NCI-H524 (cell line): ENCODE measurements at regions not wholly inside any gene's neighbourhood (a gene's known extent, or its start where the extent isn't known, plus 50 kb on each side); places are given as distances from the start of the nearest gene placed in this dataset.
"Not testable (repeated sequence)": the region's sequence is repeated elsewhere in the genome, so short reads cannot be mapped to it uniquely, and the experiment has no call there.

Experiments used
- DNase-seq, 2 experiments: peaks; one replicate each; lab custom pipeline; 2025; lab: John Stamatoyannopoulos, UW

- not testable (repeated sequence) for DNase-seq
Observed at GRCh38 chr11:135011313-135011712, 599.3 kb upstream of the B3GAT1 start.

GRCh38 chr11:135009125-135009524 is 597.1 kb upstream of the B3GAT1 start:
- no peak for DNase-seq

GRCh38 chr11:135008412-135008811 is 596.4 kb upstream of the B3GAT1 start:
- DNase-seq: no peak

GRCh38 chr11:135008001-135008405 is 596.0 kb upstream of the B3GAT1 start:
- DNase-seq: peak; percentile 56 to 85

GRCh38 chr11:135006800-135007199 is 594.8 kb upstream of the B3GAT1 start:
- peak; percentile 54 to 88 for DNase-seq

- no peak for DNase-seq
Observed at GRCh38 chr11:135004495-135004894, 592.5 kb upstream of the B3GAT1 start.

- DNase-seq: no peak
Observed at GRCh38 chr11:135002236-135002635, 590.2 kb upstream of the B3GAT1 start.

- DNase-seq: no peak
Observed at GRCh38 chr11:135001581-135001980, 589.5 kb upstream of the B3GAT1 start.

GRCh38 chr11:135001065-135001464 is 589.0 kb upstream of the B3GAT1 start:
- DNase-seq: not testable (repeated sequence)

GRCh38 chr11:134999590-134999989 is 587.5 kb upstream of the B3GAT1 start:
- DNase-seq: peak; percentile 48 to 70

- no peak for DNase-seq
Observed at GRCh38 chr11:134997652-134998320, 585.7 kb upstream of the B3GAT1 start.

GRCh38 chr11:134995741-134996140 is 583.7 kb upstream of the B3GAT1 start:
- DNase-seq: no peak

- DNase-seq: no peak
Observed at GRCh38 chr11:134994431-134994830, 582.4 kb upstream of the B3GAT1 start.

- DNase-seq: no peak
Observed at GRCh38 chr11:134993691-134994243, 581.7 kb upstream of the B3GAT1 start.

- DNase-seq: no peak
Observed at GRCh38 chr11:134992981-134993380, 580.9 kb upstream of the B3GAT1 start.

GRCh38 chr11:134988495-134988894 is 576.5 kb upstream of the B3GAT1 start:
- DNase-seq: no peak

- DNase-seq: no peak
Observed at GRCh38 chr11:134987822-134988221, 575.8 kb upstream of the B3GAT1 start.

- DNase-seq: no peak
Observed at GRCh38 chr11:134987223-134987768, 575.3 kb upstream of the B3GAT1 start.

- DNase-seq: no peak
Observed at GRCh38 chr11:134984421-134984820, 572.4 kb upstream of the B3GAT1 start.

- not testable (repeated sequence) for DNase-seq
Observed at GRCh38 chr11:134982432-134982831, 570.4 kb upstream of the B3GAT1 start.

- no peak for DNase-seq
Observed at GRCh38 chr11:134981835-134982234, 569.8 kb upstream of the B3GAT1 start.

GRCh38 chr11:134980819-134981710 is 569.0 kb upstream of the B3GAT1 start:
- DNase-seq: no peak

- not testable (repeated sequence) for DNase-seq
Observed at GRCh38 chr11:134979089-134979457, 567.0 kb upstream of the B3GAT1 start.
